Motor neuron (in vitro differentiated cells): ENCODE measurements at regions not wholly inside any gene's neighbourhood (a gene's known extent, or its start where the extent isn't known, plus 50 kb on each side); places are given as distances from the start of the nearest gene placed in this dataset.

Experiments
- ATAC-seq, 8 experiments: fragments of 200-7000 bp; cut with Tn5 transposase; replicated peaks in 6 of 8; 2 replicates each; pipeline ENCODE4 v1.8.0; 2021; ENCODE audit warnings: mild to moderate bottlenecking in 8 of 8, moderate library complexity in 8 of 8
- H3K27ac ChIP-seq, 2 donors: fragments of 250-450 bp; sonication (Bioruptor Pico); 2 replicates each; pipeline ENCODE4 v1.9.0; 2021; ENCODE audit warnings: antibody characterized with exemption in 2 of 2, mild to moderate bottlenecking in 2 of 2, moderate library complexity in 1 of 2
- H3K4me1 ChIP-seq, 2 donors: fragments of 250-450 bp; sonication (Bioruptor Pico); replicated peaks in 1 of 2; 2 replicates each; pipeline ENCODE4 v1.6.1; 2021; ENCODE audit warnings: antibody characterized with exemption in 2 of 2, mild to moderate bottlenecking in 2 of 2, moderate library complexity in 1 of 2
- H3K4me3 ChIP-seq, 5 donors: fragments of 250-450 bp; sonication (Bioruptor Pico); 2 replicates each; pipeline ENCODE4 v1.9.0; 2021; ENCODE audit warnings: antibody characterized with exemption in 5 of 5, mild to moderate bottlenecking in 5 of 5, moderate library complexity in 4 of 5
- WGBS, 10 experiments: fragments of 450-650 bp; shearing (Covaris generic); methylation state at CpG; one replicate each; pipeline ENCODE4 v1.0.0; 2022; 5-methylcytosine and 5-hydroxymethylcytosine counted together
- in situ Hi-C, 9 experiments: fragments of 400-800 bp; cut with MboI; loops; one replicate each; pipeline ENCODE4 v1.15.0; 2021; ENCODE audit warnings: low sequenced_read_pairs in 9 of 9, low pct_unique_long_range_greater_than_20kb in 2 of 9; ENCODE audit not compliant: unreplicated experiment in 9 of 9

DNA sequence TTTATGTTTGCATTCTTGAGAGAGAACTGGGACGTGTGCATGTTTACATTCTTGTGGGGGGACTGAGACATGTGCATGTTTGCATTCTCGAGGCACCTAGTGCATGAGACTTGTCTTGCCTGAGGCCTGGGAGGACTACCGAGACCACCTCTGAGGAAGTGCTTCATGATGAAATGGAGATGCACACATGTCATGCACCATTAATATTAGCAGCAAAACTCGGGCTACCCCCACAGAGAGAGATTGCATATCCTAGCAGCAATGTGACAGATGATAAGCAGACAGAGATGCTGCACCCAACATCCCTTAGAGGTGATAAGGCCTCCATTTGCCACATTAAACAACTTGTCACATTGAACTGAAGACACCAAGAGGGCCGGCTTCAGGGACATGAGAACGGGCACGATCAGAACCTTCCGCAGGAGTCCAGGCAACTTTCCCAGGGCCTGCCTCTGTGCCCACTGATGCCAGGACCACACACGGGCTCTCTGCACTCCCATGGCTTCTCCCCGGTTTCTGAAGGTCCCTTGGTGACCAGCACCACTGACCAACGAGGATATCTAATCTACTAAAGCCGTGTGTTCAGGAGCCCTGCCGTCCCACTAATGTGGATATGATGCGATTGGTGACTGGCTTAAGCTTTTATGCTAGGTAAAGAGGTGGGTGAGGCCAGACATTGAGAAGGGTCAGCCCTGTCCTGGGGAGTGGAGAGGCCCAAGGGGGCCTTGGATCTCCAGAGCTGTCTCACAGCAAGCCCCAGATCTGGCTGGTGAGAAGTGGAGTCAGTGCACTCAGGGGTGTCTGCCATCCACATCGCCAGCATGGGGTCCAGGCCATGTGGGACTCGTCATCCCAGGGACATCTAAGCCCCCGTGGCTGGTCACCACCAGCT lies 208.3 kb downstream of the NDUFA10 start:
- H3K4me1 ChIP-seq: peaks cover 38 to 42% of the 10 kb centered on the region in 2 donors
- WGBS, 10 experiments: 19 to 80% (median 52%) methylated on average over 1 to 7 of the region's 17 CpGs; no CpG with 5 or more reads in 3 of the 10 experiments
- in situ Hi-C loops: no loop called here
- H3K27ac ChIP-seq: no peak overlapping the region
- H3K4me3 ChIP-seq: no peak overlapping the region
- no peak for ATAC-seq

DNA sequence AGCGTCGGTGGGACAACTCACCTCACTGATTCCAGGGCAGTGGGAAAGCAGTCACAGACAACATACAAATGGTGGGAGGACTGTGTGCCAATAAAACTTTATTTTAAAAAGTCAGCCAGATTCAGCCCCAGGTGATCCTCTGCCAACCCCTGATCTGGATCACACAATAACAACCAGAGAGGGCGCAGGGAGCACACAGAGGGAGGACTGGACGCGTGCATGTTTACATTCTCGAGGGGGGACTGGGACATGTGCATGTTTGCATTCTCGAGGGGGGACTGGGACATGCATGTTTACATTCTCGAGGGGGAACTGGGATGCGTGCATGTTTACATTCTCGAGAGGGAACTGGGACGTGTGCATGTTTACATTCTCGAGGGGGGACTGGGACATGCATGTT lies 209.5 kb downstream of the NDUFA10 start:
- in situ Hi-C loops: no loop called here
- 61 to 100% (median 93%) methylated on average over 2 to 11 of the region's 12 CpGs; no CpG with 5 or more reads in 3 of the 10 experiments for WGBS, 10 experiments
- no peak for ATAC-seq

GRCh38 chr2:239814861-239815601 lies 210.1 kb downstream of the NDUFA10 start:
- Histone ChIP-seq H3K4me3 (no peak overlapping the region), H3K4me1 (peaks cover 25 to 35% of the 10 kb centered on the region in 2 donors), H3K27ac (peak overlapping the region in 1 of 2 donors; percentile 43)
- peak in 6 of 8 experiments; percentile 37 to 65 (median 49) for ATAC-seq
- 8 to 88% (median 69%) methylated on average over 1 to 15 of the region's 19 CpGs; no CpG with 5 or more reads in 2 of the 10 experiments for WGBS, 10 experiments
- in situ Hi-C loops: no loop called here

More for the DNA sequence above, 209.5 kb downstream of the NDUFA10 start:
- peaks cover 27 to 35% of the 10 kb centered on the region in 2 donors for H3K4me1 ChIP-seq
- H3K27ac ChIP-seq: no peak overlapping the region
- no peak overlapping the region for H3K4me3 ChIP-seq

- in situ Hi-C loops: no loop called here
- H3K4me1 ChIP-seq: peaks cover 25 to 35% of the 10 kb centered on the region in 2 donors
- H3K4me3 ChIP-seq: no peak overlapping the region
- 40 to 100% (median 86%) methylated on average over 1 to 3 of the region's 15 CpGs; no CpG with 5 or more reads in 4 of the 10 experiments for WGBS, 10 experiments
- peak overlapping the region in 1 of 2 donors; percentile 23 for H3K27ac ChIP-seq
- peak in 6 of 8 experiments; percentile 24 to 70 (median 42) for ATAC-seq
Observed at GRCh38 chr2:239814116-239814860, 210.9 kb downstream of the NDUFA10 start.

GRCh38 chr2:239813261-239814115 lies 211.7 kb downstream of the NDUFA10 start:
- peak in 5 of 8 experiments; percentile 5 to 30 (median 20) for ATAC-seq
- 40 to 100% (median 64%) methylated on average over 1 to 20 of the region's 27 CpGs; no CpG with 5 or more reads in 3 of the 10 experiments for WGBS, 10 experiments

GRCh38 chr2:239811806-239812560 lies 213.2 kb downstream of the NDUFA10 start:
- no peak overlapping the region for H3K27ac ChIP-seq
- WGBS, 10 experiments: 45 to 97% (median 90%) methylated on average over 4 to 17 of the region's 20 CpGs; no CpG with 5 or more reads in 1 of the 10 experiments
- H3K4me3 ChIP-seq: no peak overlapping the region
- in situ Hi-C loops: no loop called here
- ATAC-seq: no peak
- peaks cover 22 to 29% of the 10 kb centered on the region in 2 donors for H3K4me1 ChIP-seq

More at GRCh38 chr2:239813261-239814115, 211.7 kb downstream of the NDUFA10 start:
- Histone ChIP-seq H3K4me3 (no peak overlapping the region), H3K4me1 (peaks cover 25 to 32% of the 10 kb centered on the region in 2 donors), H3K27ac (no peak overlapping the region)
- in situ Hi-C loops: no loop called here

GRCh38 chr2:239811111-239811781 lies 213.9 kb downstream of the NDUFA10 start:
- peaks cover 17 to 25% of the 10 kb centered on the region in 2 donors for H3K4me1 ChIP-seq
- H3K27ac ChIP-seq: no peak overlapping the region
- no peak overlapping the region for H3K4me3 ChIP-seq
- in situ Hi-C loops: no loop called here
- 4 to 100% (median 72%) methylated on average over 1 to 9 of the region's 14 CpGs; no CpG with 5 or more reads in 2 of the 10 experiments for WGBS, 10 experiments
- ATAC-seq: no peak

- 0% methylated on average over 1 of the region's 11 CpGs; no CpG with 5 or more reads in 8 of the 10 experiments for WGBS, 10 experiments
- H3K4me3 ChIP-seq: no peak overlapping the region
- H3K4me1 ChIP-seq: peaks cover 7 to 14% of the 10 kb centered on the region in 2 donors
- no peak for ATAC-seq
- in situ Hi-C loops: no loop called here
- no peak overlapping the region for H3K27ac ChIP-seq
Observed at GRCh38 chr2:239809391-239809790, 215.8 kb downstream of the NDUFA10 start.

DNA sequence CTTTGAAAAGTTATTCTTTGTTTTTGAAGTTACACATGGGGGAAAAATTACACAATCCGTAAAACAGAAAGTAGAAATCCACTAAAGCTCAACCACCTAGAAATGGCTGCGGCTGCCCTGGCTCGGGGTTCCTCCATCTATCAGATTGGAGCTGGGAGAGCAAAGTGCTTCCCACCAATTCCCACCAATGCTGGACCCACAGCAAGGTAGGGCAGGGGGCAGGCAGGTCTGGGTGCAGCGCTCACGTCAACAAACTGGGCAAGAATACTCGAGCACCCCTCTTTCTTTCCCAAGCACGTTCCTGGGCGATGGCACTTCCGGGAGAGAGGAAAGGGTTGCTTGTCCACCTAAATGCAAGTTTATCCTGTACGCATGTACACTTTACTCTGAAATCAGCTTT lies 217.6 kb downstream of the NDUFA10 start:
- H3K4me3 ChIP-seq: no peak overlapping the region
- H3K27ac ChIP-seq: no peak overlapping the region
- no peak for ATAC-seq
- peaks cover 7 to 10% of the 10 kb centered on the region in 2 donors for H3K4me1 ChIP-seq
- in situ Hi-C loops: no loop called here
- 57 to 98% (median 87%) methylated on average over 1 to 9 of the region's 10 CpGs; no CpG with 5 or more reads in 2 of the 10 experiments for WGBS, 10 experiments

- H3K27ac ChIP-seq: no peak overlapping the region
- 37 to 100% (median 82%) methylated on average over 2 to 10 of the region's 19 CpGs; no CpG with 5 or more reads in 5 of the 10 experiments for WGBS, 10 experiments
- in situ Hi-C loops: no loop called here
- no peak for ATAC-seq
- peaks cover 7 to 10% of the 10 kb centered on the region in 2 donors for H3K4me1 ChIP-seq
- H3K4me3 ChIP-seq: no peak overlapping the region
Observed at GRCh38 chr2:239806758-239807434, 218.2 kb downstream of the NDUFA10 start.
